Cardiac fibroblast (primary cell): ENCODE measurements at regions not wholly inside any gene's neighbourhood (a gene's known extent, or its start where the extent isn't known, plus 50 kb on each side); places are given as distances from the start of the nearest gene placed in this dataset.

Source experiments
- DNase-seq, 2 donors: peaks; one replicate each; pipeline versions ENCODE4 v3.0.0 to v3.0.0-alpha.2; 2010; ENCODE audit warnings: low read depth in 2 of 2
- H3K4me3 ChIP-seq, 2 donors: replicated peaks in 1 of 2; 1 replicate in 1 of 2; 2 replicates in 1 of 2; pipeline ENCODE4 v1.5.1; 2011; ENCODE audit warnings: low read depth in 2 of 2, low read length in 2 of 2, mild to moderate bottlenecking in 2 of 2, moderate library complexity in 1 of 2
- TF ChIP-seq, protein P1 (sequence below): IDR thresholded peaks from one replicate; pipeline ENCODE4 v1.5.1; 2011; ENCODE audit warnings: low read depth, mild to moderate bottlenecking, low read length, inconsistent platforms

- DNase-seq, result peak in 1 of 2 donors; percentile 36
- TF ChIP-seq, protein P1, sequence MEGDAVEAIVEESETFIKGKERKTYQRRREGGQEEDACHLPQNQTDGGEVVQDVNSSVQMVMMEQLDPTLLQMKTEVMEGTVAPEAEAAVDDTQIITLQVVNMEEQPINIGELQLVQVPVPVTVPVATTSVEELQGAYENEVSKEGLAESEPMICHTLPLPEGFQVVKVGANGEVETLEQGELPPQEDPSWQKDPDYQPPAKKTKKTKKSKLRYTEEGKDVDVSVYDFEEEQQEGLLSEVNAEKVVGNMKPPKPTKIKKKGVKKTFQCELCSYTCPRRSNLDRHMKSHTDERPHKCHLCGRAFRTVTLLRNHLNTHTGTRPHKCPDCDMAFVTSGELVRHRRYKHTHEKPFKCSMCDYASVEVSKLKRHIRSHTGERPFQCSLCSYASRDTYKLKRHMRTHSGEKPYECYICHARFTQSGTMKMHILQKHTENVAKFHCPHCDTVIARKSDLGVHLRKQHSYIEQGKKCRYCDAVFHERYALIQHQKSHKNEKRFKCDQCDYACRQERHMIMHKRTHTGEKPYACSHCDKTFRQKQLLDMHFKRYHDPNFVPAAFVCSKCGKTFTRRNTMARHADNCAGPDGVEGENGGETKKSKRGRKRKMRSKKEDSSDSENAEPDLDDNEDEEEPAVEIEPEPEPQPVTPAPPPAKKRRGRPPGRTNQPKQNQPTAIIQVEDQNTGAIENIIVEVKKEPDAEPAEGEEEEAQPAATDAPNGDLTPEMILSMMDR, result no peak
These were observed 69.1 kb upstream of the AKIP1 start for GRCh38 chr11:8841899-8842298.

GRCh38 chr11:8858808-8859207, 52.2 kb upstream of the AKIP1 start:
- TF ChIP-seq, protein P1, result no peak
- no peak for DNase-seq
- no peak overlapping the region for H3K4me3 ChIP-seq

More at GRCh38 chr11:8841899-8842298, 69.1 kb upstream of the AKIP1 start:
- H3K4me3 ChIP-seq, result no peak overlapping the region
